ENCODE measurements at regions not wholly inside any gene's neighbourhood (a gene's known extent, or its start where the extent isn't known, plus 50 kb on each side); places are given as distances from the start of the nearest gene placed in this dataset.
A peak's percentile ranks its signal among the peaks of the same experiment; 100 is the strongest.

GRCh38 chr5:103346162-103346748 lies 87.7 kb downstream of the MACIR start:
- DNase-seq (ENCODE audit: low spot score): peak; percentile 51

GRCh38 chr5:103345461-103345860 lies 86.9 kb downstream of the MACIR start:
- no peak for DNase-seq (ENCODE audit: low spot score)

GRCh38 chr5:103340717-103341388 lies 82.3 kb downstream of the MACIR start:
- no peak for DNase-seq (ENCODE audit: low spot score)

DNA sequence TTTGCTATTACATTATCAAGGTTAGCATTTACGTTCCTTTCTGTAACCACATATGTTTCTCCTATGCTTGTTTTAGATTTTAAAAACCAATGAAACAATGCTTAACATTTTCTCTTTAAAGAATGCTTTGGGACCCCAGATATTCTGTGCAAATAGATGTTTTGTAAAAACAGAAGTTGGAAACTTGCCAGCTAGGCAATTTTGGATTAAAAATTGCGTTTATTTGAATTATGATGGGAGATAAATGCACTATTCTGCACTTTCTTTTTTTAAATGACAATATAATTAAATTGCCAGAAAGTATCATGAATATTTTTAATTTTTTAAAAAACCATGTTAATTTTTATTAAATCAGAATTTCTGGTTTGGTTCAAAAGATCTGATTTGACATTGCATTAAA lies 81.6 kb downstream of the MACIR start:
- no peak for DNase-seq (ENCODE audit: low spot score)

GRCh38 chr5:103336941-103337340 lies 78.4 kb downstream of the MACIR start:
- DNase-seq (ENCODE audit: low spot score): no peak

DNA sequence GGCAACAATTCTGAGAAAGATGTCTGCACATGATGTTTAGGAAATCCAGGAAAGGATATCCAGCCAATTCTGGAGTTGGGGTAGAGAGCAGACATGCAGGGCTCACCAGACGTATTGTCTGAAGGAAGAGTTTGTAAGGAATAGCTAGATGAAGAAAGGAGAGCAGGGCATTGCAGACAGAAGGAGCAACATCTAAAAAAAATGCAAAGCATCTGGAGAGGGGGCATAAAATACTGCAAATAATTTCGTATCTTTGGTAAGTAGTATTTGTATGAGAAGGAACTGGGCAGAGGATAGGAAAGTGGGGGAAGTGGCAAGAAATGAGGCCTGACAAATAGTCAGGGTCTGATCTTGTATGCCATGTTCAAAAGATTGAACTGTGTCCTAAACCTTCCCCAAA lies 74.8 kb downstream of the MACIR start:
- DNase-seq (ENCODE audit: low spot score): no peak

GRCh38 chr5:103330875-103331274 lies 72.3 kb downstream of the MACIR start:
- DNase-seq (ENCODE audit: low spot score): no peak

All from ecto neural progenitor cell (in vitro differentiated cells).